Mesodermal cell (in vitro differentiated cells): ENCODE measurements at regions not wholly inside any gene's neighbourhood (a gene's known extent, or its start where the extent isn't known, plus 50 kb on each side); places are given as distances from the start of the nearest gene placed in this dataset.

Source experiments
- H3K27ac ChIP-seq: 2 replicates; pipeline ENCODE4 v1.7.0; 2013; ENCODE audit warnings: mild to moderate bottlenecking, low read depth, low read length, moderate library complexity; ENCODE audit not compliant: severe bottlenecking
- H3K36me3 ChIP-seq: 2 replicates; pipeline ENCODE4 v1.7.1; 2013; ENCODE audit warnings: mild to moderate bottlenecking, low read length, moderate library complexity; ENCODE audit not compliant: control insufficient read depth, insufficient read depth
- H3K4me1 ChIP-seq: one replicate; pipeline ENCODE4 v1.7.1; 2013; ENCODE audit warnings: mild to moderate bottlenecking, low read length; ENCODE audit not compliant: insufficient read depth, control insufficient read depth, poor library complexity, severe bottlenecking
- H3K4me3 ChIP-seq: 2 replicates; pipeline ENCODE4 v1.7.0; 2013; ENCODE audit warnings: low read length, control low read depth, mild to moderate bottlenecking; ENCODE audit not compliant: insufficient read depth, poor library complexity, severe bottlenecking; ENCODE audit errors: extremely low read depth
- H3K9me3 ChIP-seq: 2 replicates; pipeline ENCODE4 v1.7.1; 2013; ENCODE audit warnings: mild to moderate bottlenecking, low read length, moderate library complexity; ENCODE audit not compliant: control insufficient read depth
- WGBS, 2 experiments: methylation state at CpG; one replicate each; pipeline ENCODE4 v1.1.5; 2013; ENCODE audit warnings: missing lambda C conversion rate in 2 of 2; ENCODE audit not compliant: insufficient coverage in 2 of 2; 5-methylcytosine and 5-hydroxymethylcytosine counted together

DNA sequence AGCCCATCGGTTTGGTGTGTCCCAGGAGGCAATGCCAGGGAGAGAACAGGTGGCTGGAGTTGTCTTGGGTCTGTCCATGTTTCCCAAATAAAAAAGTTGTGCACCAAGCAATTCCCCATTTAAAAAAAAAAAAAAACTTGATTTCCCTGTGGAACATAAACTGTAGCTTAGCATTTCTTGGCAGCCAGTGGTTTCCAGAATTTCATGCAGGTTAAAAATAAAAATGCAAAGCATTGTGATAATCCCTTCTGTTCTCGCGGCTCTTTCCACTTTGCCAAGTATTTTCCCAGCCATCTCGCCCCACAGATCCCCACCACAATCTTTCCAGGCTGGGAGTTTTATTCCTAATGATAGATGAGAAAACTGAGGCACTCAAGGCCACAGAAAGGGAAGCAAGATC, 51.4 kb upstream of the MSX1 start:
- 71 to 83% methylated on average over 1 of the region's 4 CpGs for WGBS, 2 experiments
- H3K36me3 ChIP-seq = no peaks in the 10 kb centered on the region
- no peaks in the 10 kb centered on the region for H3K4me1 ChIP-seq
- H3K4me3 ChIP-seq = no peak overlapping the region
- H3K9me3 ChIP-seq = no peaks in the 10 kb centered on the region
- H3K27ac ChIP-seq = no peak overlapping the region

DNA sequence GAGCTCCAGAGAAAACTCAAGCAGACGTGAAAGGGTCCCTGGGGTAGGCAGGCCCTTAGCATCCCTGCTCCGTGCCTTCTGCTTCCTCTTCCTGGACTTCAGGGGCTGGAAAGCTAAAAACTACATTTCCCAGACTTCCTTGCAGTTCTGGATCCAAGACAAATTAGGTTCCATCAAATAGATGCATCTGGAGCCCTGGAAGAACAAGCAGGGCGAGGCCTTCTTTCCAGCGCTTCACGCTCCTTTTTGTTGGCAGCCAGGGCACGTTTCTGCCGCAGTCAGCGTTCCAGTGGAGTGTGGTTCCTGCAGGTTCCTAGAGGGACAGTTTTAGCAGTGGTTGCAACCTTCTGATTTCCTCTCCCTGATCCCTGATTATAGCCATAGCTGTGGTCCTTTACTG, 53.6 kb upstream of the MSX1 start:
- Histone ChIP-seq H3K9me3 (no peaks in the 10 kb centered on the region), H3K4me3 (no peak overlapping the region), H3K4me1 (no peaks in the 10 kb centered on the region), H3K36me3 (no peaks in the 10 kb centered on the region), H3K27ac (no peak overlapping the region)
- WGBS, 2 experiments = 83 to 92% methylated on average over 4 to 5 of the region's 8 CpGs

DNA sequence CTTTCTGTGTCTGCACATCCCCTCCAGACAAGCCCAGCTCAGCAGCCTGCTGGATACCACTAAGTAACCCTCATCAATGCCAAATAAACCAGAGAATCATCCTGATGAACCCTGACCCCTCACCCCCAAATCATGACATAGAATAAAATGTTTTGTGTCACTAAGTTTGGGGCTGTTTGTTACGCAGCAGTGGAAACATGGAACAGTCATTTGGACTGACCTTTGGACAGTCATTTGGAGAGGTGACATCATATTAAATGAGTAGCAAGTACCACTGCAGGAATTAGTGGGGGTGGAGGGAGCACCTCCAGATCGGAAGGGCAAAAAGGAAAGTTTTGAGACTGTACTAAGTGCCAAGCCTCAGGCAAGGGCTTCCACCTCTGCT, 55.6 kb upstream of the MSX1 start:
- Histone ChIP-seq H3K4me1 (no peaks in the 10 kb centered on the region), H3K27ac (no peak overlapping the region), H3K9me3 (no peaks in the 10 kb centered on the region), H3K36me3 (no peaks in the 10 kb centered on the region), H3K4me3 (no peak overlapping the region)
- WGBS, 2 experiments = 77% methylated on average over 2 of the region's 2 CpGs; no CpG with 5 or more reads in 1 of the 2 experiments

DNA sequence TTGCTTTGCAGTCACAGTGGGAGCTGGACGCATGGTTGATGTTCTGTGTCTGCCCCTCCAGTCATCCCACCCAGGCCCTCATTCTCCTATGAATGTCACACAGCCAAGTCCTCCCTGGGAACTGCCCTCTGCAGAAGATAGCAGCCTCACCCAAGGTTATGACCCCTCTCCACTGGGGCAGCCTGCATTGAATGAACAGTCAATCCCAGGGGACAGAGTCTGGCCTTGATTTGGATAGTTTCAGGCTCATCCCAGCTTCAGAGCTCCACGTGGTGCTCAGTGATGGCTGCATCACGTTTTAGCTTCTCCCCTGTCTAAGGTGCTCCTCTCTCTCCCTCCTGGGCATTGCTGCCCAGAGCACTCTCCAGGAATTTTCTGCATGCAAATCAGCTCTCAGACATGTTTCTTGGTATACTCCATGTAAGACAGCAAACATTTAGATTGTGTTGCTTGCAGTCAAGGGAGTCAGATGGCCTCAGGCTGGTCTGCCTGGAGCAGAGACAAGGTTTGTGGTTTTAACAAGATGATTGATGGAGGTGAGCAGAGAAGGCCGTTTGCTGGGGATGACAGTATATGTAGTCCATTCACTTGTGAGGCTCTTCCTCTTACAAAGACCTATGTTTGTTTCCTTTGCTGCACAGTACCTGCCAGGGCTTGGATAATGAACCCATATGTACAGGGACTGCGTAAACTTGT, 56.1 kb upstream of the MSX1 start:
- no peaks in the 10 kb centered on the region for H3K9me3 ChIP-seq
- 83 to 87% methylated on average over 5 of the region's 5 CpGs for WGBS, 2 experiments
- H3K27ac ChIP-seq = no peak overlapping the region
- H3K4me1 ChIP-seq = no peaks in the 10 kb centered on the region
- no peaks in the 10 kb centered on the region for H3K36me3 ChIP-seq
- H3K4me3 ChIP-seq = no peak overlapping the region

DNA sequence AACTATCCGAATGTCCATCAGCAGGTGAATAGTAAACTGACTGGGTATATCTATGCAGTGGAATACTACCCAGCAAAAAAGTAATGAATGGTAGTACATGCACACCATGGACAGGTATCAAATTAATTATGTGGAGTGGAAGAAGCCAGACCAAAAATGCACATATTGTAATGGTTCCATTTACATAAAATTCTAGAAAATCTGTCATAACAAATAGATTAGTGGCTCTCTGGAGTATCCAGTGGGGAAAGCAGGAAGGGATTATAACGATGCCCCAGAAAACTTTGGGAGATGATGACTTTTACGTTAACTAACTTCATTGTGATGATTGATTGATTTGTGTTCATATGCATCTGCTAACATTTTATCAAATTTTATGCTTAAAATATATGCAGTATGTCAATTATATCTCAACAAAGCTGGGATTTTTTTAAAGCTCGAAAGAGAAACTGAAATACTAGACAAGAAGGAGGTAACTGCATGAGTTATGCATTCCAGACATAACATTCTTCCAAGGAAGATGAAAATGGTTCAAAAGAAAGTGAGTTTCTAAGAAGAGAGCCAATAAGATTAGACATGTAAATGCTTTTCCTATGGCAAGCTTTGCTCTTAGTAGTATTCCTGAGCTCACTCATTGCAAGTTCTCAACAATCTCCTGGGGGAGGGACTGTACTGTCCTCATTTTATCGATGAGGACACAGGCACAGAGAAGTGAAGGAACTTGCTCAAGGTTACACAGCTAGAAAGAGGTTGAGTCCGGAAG, 58.6 kb upstream of the MSX1 start:
- Histone ChIP-seq H3K9me3 (no peaks in the 10 kb centered on the region), H3K4me3 (no peak overlapping the region), H3K27ac (no peak overlapping the region), H3K36me3 (no peaks in the 10 kb centered on the region), H3K4me1 (no peaks in the 10 kb centered on the region)
- 97 to 100% methylated on average over 3 to 4 of the region's 6 CpGs for WGBS, 2 experiments

DNA sequence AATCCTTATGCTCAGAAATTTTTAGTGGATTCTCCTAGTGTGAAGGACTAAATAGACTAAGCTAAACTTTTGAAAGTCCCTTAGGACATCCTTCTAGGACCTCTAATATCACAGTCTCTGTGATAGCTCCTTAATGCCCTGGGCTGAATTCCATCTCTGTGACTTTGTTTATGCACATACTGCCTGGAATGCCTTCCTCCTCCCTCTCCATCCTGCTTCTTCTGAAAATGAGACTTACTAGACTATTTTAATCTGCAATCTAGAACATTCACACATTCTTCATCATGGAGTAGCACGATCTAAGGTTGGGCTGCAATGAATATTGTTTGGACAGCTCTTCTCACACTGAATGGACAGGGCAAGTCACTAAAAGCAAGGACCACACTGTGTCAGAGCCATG, 65.0 kb upstream of the MSX1 start:
- H3K9me3 ChIP-seq = peaks cover 16% of the 10 kb centered on the region
- no peaks in the 10 kb centered on the region for H3K36me3 ChIP-seq
- 80 to 83% methylated on average over 1 of the region's 1 CpG for WGBS, 2 experiments
- H3K4me3 ChIP-seq = no peak overlapping the region
- no peaks in the 10 kb centered on the region for H3K4me1 ChIP-seq
- no peak overlapping the region for H3K27ac ChIP-seq

DNA sequence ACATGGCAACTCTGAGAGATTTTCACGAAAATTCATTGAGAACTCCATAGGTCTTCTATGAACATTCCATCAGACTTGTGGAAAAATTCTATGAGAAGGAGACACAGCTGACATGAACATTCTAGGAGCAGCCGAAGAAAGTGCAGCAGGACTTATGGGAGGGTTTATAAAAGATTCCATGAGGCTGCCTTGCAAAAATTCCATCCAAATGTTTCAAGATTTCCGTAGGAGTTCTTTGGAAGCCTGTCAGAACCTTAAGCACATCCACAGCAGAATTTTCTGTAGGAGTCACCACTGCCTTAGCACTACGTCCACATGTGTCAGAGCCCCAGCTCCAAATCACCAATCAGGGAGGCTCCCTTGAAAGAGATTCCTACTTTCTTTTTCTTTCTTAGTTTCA, 67.0 kb upstream of the MSX1 start:
- 88 to 94% methylated on average over 2 to 4 of the region's 4 CpGs for WGBS, 2 experiments

DNA sequence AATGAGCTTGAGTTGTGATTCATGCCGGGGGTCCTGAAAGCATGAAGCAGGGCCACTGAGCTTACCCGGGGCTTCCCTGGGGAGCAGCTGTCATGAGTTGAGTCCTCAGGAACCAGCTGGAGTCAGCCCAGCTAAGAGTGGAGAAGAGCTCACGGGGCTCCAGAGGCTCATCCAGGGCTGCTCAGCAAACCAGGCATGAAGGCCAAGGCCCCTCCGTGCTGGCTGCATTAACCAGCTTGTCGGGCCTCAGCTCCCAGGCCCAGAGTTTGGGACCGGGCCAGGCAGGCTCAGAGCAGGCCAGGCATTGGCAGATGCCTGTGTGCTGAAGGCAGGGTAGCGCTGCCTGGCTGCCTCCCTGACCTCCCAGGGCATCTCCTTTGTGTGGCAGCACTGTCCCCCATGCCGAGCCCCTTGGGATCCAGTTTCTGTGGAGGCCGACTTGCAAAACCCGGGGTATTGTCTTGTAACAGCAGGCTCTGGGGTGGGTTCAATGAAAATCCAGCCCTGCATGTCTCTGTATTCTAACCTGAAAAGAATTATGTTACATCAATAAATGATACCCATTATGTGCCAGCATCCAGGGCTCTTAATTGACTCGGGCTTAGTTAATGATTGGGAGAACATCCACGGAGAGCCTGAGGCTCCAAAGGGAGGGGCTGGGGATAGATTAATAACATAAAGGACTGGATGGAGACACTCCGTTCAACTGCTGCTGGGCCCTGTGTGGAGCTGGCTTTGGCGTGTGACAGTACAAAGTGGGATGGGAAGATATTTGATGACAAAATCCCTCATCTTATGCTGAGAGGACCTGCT, 68.0 kb upstream of the MSX1 start:
- H3K4me1 ChIP-seq = no peaks in the 10 kb centered on the region
- 45 to 63% methylated on average over 11 to 14 of the region's 14 CpGs for WGBS, 2 experiments
- H3K9me3 ChIP-seq = peaks cover 30% of the 10 kb centered on the region
- no peak overlapping the region for H3K4me3 ChIP-seq
- H3K27ac ChIP-seq = no peak overlapping the region
- no peaks in the 10 kb centered on the region for H3K36me3 ChIP-seq

More for the DNA sequence above, 67.0 kb upstream of the MSX1 start:
- H3K4me3 ChIP-seq = no peak overlapping the region
- H3K9me3 ChIP-seq = peaks cover 30% of the 10 kb centered on the region
- no peaks in the 10 kb centered on the region for H3K4me1 ChIP-seq
- H3K27ac ChIP-seq = no peak overlapping the region
- no peaks in the 10 kb centered on the region for H3K36me3 ChIP-seq

DNA sequence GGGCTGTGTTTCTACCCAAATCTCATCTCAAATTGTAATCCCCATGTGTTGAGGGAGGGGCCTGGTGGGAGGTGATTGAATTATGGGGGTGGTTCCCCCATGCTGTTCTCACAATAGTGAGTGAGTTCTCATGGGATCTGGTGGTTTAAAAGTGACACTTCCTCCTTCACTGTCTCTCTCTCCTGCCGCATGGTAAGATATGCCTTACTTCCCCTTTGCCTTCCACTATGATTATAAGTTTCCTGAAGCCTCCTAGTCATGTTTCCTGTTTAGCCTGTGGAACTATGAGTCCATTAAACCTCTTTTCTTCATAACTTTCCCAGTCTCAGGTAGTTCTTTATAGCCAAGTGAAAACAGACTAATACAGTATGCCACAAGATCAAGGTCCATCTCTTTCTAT, 70.0 kb upstream of the MSX1 start:
- Histone ChIP-seq H3K4me1 (no peaks in the 10 kb centered on the region), H3K27ac (no peak overlapping the region), H3K36me3 (no peaks in the 10 kb centered on the region), H3K9me3 (peaks cover 30% of the 10 kb centered on the region), H3K4me3 (no peak overlapping the region)
- 100% methylated on average over 1 of the region's 1 CpG; no CpG with 5 or more reads in 1 of the 2 experiments for WGBS, 2 experiments

DNA sequence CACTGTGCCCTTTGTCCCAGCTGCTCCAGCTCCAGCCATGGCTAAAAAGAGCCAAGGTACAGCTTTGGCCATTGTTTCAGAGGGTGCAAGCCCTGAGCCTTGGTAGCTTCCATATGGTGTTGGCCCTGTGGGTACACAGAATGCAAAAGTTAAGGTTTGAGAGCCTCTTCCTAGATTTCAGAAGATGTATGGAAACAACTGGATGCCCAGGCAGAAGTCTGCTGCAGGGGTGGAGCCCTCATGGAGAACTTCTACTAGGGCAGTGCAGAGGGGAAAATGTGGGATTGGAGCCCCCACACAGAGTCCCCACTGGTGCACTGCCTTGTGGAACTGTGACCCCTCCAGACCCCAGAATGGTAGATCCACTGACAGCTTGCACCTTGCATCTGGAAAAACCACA, 70.9 kb upstream of the MSX1 start:
- Histone ChIP-seq H3K9me3 (peaks cover 30% of the 10 kb centered on the region), H3K4me1 (no peaks in the 10 kb centered on the region), H3K27ac (no peak overlapping the region), H3K36me3 (no peaks in the 10 kb centered on the region), H3K4me3 (no peak overlapping the region)
